GM19043 (cell line): ENCODE measurements at regions not wholly inside any gene's neighbourhood (a gene's known extent, or its start where the extent isn't known, plus 50 kb on each side); places are given as distances from the start of the nearest gene placed in this dataset.

Source experiments
- ATAC-seq: cut with Tn5 transposase; IDR thresholded peaks from one replicate; pipeline ENCODE4 v1.9.1; 2021; ENCODE audit warnings: low read depth; ENCODE audit not compliant: unreplicated experiment

DNA sequence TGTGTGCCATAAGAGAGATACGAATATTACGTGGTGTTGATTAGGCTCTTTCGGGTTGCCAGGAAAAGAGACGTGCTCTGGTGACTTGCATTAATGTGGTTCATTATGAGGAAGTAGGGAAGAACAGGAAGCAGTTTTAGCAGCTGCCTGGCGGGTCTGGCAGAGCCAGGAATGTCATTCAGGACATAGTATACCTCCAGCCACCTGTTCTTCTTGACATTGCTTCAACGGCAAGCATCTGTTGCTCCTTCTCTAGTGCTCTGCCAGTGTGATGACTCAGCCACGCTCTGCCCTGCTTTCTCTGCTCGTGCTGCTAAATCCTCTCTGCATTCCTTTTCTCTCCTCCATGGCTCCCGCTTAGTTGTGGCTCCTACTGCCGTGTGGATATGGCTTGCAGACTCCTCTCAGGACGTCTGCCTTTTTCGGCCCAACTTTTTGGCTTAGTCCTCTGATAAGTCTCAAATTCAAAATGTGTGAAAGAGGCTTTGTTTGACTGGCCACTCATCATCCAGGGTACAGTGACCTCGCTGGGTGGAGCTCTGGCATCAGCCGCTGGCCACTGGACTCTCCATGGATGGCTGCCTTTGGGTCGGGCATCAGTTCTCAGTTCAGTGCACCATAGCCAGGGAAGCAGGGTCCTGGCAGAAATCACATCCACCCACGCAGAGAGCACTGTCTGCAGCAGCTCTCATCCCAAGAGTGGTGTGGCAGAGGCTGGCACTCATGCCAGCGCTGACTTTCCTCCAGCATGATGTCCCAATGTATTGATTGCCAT lies 89.3 kb upstream of the KLF3 start:
- ATAC-seq, result no peak

DNA sequence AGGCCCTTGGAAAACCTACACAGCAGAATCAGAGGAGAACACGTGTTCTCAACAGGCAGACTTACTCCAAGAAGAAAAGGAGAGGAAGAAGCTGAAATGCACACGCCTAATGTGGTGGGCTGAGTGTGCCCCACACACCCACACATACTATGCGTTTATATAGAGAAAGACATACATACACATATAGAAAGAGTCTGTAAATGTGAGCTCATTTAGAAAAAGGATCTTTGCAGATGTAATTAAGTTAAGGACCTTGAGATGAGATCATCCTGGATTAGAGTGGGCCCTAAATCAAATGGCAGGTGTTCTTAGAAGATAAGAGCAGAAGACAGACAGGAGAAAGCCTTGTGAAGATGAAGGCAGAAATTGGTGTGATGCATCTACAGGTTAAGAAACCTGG lies 87.2 kb upstream of the KLF3 start:
- no peak for ATAC-seq

- no peak for ATAC-seq
These were observed 86.5 kb upstream of the KLF3 start for GRCh38 chr4:38577462-38577861.

DNA sequence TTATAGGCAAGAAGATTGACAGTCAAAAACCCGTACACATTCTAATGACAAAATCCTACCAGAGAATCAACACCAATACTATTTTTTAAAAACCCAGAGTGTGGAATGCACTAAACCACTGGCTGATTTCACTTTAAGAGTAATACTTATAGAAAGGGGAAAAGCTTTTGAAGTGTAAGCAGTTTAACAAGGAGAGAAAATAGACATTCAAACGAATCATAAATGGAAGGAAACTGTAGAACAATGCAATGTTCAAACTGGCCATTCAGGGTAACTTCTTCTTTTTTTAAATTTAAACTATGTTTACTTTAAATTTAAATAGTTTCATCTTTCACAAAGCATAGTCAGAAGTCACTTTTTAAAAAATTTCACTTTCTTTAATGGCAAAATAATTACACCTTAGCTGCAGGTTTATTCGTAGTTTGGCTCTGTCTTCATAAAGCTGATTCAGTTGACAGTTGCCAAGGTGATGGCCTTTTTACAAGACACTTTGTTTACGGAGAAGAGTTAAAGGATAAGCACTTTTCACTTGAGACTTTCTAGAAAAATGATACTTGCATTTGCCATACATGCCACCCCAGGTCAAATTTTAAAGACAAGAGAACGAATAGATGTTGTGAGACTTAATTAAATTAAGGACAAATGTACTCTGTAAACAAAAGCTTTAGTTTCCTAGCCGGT lies 82.4 kb upstream of the KLF3 start:
- ATAC-seq, result no peak

DNA sequence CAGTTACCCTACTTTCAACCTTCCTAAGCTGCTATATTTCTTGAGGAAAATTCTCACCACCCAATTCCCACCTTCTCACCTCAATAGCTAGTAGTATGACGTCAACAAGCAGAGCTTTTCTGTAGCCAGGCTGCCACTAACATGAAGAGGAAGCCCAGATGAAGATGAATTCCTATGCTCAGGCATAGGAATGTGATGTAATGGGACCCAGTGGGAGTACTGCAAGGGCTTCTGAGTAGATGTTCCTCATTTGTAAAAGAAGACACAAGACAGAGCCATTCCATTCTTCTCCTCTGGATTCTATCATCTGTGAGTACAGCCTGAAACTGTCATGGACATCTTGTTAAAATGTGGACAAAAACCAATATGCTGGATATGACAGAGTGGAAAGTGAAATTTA lies 81.6 kb upstream of the KLF3 start:
- no peak for ATAC-seq

DNA sequence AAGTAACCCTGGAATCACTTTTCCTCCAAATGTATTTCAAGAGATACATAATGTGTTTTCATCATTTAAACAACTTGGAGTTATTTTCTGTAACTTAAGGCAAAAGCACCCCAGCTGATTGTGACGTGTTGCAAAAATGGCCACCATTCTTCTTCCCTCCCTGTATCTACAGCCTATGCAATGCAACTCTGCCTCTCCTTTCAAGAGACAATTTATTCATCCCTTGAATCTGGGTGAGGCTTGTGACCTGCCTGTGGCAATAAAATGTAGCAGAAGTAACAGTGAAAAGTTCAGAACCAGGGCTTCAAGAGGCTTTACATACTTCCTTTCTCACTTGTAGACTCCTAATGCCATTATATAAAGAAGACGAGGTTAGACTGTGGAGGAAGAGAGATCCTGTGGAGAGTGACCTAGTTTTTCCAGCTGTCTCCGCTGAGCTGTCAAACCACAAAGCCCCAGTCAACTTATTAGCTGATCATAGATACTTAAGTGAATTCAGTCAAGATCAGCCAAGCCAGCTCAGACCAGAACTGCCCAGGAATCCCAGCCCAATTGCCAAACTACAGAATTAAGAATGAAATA lies 81.0 kb upstream of the KLF3 start:
- ATAC-seq, result no peak

GRCh38 chr4:38585871-38586270 lies 78.1 kb upstream of the KLF3 start:
- ATAC-seq, result no peak

DNA sequence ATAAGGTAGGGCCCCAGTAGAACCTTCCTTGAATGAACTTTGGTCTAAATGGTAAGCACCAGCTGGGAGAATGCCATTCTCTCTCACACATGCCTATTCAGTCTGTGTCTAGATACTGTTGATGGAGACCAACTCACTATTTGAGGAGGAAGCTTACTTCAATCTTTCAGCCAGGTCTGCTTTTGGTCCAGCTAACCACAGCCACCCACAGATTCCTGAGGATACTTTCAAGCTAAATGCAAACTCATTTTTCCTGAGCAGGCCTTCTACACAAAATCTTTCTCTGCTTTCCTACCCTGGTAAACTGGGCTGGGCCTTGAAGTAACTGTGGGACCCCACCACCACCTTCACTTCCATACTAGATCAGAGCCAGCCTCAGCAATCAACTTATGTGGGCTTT lies 76.9 kb upstream of the KLF3 start:
- no peak for ATAC-seq

GRCh38 chr4:38590046-38590445 lies 74.0 kb upstream of the KLF3 start:
- ATAC-seq, result no peak

- no peak for ATAC-seq
These were observed 72.2 kb upstream of the KLF3 start for GRCh38 chr4:38591617-38592337.

DNA sequence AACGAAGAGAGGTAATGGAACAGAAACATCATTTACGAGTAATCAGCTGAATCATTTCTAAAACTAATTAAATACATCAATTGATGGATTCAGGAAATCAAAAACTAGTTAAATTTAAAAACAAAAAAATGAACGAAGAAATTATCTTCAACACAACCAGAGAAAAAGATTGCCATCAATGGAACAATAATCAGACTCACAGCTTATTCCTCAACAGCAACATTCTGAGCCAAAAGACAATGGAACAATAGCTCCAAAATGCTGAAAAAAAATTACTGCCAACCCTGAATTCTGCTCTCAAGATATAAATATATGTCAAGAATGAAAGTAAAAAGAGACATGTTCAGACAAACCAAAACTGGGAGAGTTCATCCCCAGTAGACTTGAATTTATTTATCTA lies 65.5 kb upstream of the KLF3 start:
- no peak for ATAC-seq

- ATAC-seq, result no peak
These were observed 63.4 kb upstream of the KLF3 start for GRCh38 chr4:38600575-38600974.

GRCh38 chr4:38601244-38601915 lies 62.6 kb upstream of the KLF3 start:
- ATAC-seq, result no peak

DNA sequence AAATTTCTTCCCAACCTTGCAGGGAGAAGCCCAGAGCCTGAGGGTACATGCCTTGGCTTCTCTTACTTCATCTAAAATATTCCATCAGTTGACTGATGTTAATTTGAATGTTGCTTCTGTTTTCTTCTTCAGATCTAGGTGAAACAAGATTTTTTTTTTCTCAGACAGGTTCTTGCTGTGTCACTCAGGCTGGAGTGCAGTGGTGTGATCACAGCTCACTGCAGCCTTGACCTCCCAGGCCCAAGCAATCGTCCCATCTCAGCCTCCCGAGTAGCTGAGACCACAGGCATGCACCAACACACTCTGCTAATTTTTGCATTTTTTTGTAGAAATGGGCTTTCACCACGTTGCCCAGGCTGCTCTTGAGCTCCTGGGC lies 62.1 kb upstream of the KLF3 start:
- ATAC-seq, result no peak

- no peak for ATAC-seq
These were observed 60.3 kb upstream of the KLF3 start for GRCh38 chr4:38603652-38604051.

DNA sequence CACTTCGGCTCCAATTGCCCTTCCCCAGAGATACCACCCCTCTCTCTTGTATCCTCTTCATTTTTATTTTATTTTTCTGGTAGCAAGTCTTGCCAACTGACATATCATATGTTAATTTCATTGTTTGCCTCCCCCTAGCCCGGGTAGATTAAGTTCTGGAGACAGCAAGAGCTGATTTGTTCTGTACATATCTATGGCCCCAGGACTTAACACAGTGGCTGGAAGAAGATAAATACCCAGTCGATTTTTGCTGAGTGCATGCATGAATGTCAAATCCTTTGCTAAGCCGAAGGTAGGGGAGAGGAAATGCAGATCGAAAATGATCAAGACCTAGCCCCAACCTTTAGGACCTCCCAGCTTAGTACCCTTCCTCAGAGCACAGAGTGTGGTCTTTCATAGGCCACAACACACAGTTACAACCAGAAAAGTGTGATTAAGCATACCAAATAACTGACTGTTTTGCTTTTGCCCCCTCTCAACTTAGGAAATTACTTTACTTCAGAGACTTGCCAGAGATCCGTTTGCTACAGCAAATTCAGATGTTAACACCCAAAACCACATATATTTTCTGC lies 58.7 kb upstream of the KLF3 start:
- ATAC-seq, result no peak

GRCh38 chr4:38605753-38606586 lies 58.0 kb upstream of the KLF3 start:
- no peak for ATAC-seq

DNA sequence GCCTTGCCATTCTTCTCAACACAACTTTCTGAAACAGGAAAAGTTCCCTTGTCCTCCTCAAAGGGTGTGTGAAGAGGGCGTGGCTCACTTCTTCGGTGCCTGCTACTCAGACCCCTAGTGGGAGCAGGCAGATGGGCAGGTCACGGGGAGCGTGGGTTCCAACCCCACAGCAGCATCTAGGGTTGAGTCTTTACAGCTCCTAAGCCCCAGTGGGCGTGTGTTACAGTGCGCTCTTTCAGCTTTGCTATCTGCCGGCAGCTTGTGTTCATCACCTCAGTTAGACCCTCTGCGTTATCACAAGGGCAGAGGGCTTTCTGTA lies 57.5 kb upstream of the KLF3 start:
- no peak for ATAC-seq

GRCh38 chr4:38609614-38610013 lies 54.4 kb upstream of the KLF3 start:
- ATAC-seq, result no peak

GRCh38 chr4:38610521-38610920 lies 53.5 kb upstream of the KLF3 start:
- ATAC-seq, result no peak
